Cerebellar nuclear complex (tissue), 1 donor: ENCODE measurements at regions not wholly inside any gene's neighbourhood (a gene's known extent, or its start where the extent isn't known, plus 50 kb on each side); places are given as distances from the start of the nearest gene placed in this dataset.
A peak's percentile ranks its signal among the peaks of the same experiment; 100 is the strongest.
"Not testable (repeated sequence)": the region's sequence is repeated elsewhere in the genome, so short reads cannot be mapped to it uniquely, and the experiment has no call there.

Experiments
- DNase-seq, 2 experiments: peaks; one replicate each; lab custom pipeline; 2025; lab: John Stamatoyannopoulos, UW

DNA sequence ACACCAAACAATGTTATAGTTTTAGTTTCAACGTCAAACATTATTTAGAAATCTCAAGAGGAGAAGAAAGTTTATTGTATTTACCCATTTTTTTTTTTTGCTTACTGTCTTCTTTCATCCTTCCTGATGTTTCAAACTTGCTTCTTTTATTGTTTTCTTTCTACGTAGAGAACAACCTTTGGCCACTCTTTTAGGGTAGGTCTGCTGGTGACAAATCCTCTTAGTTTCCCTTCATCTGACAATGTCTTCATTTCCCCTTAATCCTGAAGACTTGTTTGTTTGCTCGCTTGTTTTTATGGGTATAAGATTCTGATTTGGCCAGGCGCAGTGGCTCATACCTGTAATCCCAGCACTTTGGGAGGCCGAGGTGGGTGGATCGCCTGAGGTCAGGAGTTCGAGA lies 89.1 kb downstream of the RHOU start:
- no peak for DNase-seq

DNA sequence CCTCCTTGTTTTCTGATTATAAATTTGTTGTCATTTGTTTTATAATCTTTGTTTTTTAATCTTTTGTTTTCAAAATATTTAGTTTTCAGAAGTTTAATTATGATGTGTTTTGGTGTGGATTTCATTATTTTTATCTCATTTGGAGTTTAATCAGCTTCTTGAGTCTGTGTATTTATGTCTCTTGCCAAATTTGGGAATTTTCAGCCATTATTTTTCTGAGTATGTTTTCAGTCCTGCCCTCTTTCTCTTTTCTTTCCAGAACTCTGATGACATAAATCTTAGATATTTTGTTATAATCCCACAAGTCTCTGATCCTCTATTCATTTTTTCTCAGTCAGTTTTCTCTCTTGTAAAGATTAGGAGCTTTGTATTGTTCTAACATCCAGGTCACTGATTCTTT lies 89.8 kb downstream of the RHOU start:
- DNase-seq = no peak

DNA sequence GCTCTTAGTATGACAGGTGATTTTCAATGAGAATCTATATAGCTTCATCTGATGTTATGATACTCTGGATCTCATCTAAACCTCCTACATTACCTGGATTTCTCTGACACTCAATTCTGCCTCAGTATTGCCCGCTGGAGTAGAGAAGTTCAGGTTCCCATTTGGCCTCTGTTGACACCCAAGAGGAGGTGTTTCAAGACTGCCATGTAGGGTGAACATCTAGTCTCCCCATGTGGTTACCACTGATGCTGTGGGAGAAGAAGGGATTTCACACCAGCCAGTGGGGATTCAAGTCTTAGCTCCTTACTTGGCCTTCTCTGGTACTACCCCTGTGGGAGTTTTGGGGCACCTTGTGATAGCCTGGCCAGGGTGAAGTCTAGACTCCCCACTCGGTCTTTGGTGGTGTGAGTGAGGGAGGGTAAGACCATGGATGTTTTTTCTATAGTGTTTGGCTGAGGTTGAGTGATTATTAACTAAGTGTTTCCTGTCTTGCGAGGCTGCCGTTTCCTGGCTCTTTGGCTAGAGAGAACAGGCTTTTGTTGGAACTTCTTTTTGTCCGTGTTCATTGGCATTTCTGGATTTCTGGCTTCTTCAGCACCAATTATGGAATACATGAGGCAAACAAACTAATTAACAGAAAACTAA lies 90.7 kb downstream of the RHOU start:
- DNase-seq = no peak

DNA sequence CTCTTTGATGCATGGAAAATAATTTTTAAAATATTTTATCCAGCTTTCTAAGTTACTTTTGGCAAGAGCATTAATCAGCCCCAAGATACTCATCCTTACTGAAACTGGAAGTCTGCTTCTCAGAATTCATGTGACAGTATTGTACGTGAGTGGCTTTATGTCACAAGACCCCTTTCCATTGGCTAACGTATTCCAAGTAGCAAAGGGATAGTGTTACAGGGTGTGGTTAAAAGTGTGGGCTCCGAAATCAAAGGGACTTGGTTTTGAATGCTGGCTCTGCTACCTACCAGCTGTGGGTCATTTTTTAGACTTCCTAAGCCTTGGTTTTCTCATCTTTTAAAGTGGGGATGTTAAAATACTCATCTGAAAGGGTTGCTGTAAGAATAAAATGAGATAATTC lies 91.7 kb downstream of the RHOU start:
- no peak for DNase-seq

DNA sequence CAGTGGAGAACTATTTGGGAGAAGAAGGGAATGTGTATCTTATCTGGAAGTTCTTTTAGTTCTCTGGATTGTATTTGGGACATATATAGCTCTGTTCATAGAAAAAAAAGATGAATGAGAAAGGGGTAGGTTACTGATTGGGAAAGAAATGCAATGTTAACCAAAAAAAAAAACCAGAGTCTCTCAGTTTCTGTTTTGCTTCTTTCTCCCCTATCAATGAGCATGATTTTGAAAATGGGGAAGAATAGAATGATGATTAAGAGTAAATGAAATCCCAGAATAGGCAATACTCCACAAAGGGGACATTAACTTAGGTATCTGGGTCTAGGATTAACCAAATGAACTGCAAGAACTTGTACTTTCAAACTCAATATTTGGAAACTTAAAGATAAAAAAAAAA lies 92.9 kb downstream of the RHOU start:
- no peak for DNase-seq

DNA sequence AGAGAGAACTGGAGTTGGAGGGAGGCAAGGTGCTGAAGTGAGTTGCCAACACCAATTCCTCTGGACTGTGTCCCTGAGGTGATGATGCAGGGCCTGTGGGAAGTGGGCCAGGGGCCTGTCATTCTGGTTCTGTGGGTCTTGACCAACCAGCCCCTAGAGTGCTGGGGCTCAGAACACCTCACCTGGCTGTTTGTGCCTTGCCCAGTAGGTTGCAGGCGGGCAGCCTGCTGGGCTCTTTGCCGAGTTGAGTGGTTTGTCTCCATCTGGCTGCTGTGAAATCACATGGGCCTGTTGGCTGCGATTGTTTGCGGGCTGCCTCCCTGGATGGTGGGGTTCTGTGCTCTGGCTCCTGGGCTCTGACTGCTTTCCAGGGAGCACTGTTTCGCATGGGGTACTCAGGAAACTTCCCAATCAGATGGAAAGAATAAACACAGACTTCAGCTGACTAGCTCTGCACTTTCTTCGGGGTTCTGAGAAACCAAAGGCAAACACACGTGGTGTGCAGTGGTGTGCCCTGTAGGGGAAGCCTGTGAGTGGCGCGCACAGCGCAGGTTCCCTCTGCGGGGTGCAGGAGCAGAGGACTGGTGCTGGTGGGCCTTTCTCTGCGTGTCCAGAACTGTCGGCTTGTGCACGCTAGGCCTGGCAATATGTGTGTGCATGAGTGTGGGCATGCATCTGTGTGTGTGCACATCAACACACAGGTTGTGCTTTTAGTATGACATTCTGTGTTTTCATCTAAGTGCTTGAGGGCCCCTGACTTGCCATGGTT lies 95.1 kb downstream of the RHOU start:
- peak in 1 of 2 experiments; percentile 23 for DNase-seq

DNA sequence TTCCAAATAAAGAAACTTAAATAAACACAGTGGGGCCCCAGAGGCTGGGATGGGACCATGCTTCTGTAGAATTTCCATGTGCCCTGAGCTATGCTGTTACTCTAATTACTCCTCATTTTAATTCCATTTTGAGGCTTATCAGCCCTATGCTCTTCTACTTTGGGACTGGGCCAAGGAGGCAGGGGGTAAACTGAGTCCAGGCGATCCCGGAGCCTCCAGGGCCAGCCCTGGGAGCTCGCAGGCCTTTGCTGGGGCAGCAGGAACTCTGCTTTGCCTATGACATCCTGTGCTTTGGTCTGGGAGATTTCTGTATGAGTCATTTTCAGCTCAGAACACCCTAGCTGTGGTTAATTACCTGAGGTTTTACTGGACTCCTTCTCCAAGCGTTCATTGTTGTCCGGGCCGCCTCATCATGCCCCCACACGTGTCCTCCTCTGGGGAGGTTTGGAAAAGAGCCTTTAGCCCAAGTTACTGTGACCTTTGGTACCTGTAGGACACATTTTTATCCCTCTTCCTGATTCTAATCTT lies 95.7 kb downstream of the RHOU start:
- no peak for DNase-seq

DNA sequence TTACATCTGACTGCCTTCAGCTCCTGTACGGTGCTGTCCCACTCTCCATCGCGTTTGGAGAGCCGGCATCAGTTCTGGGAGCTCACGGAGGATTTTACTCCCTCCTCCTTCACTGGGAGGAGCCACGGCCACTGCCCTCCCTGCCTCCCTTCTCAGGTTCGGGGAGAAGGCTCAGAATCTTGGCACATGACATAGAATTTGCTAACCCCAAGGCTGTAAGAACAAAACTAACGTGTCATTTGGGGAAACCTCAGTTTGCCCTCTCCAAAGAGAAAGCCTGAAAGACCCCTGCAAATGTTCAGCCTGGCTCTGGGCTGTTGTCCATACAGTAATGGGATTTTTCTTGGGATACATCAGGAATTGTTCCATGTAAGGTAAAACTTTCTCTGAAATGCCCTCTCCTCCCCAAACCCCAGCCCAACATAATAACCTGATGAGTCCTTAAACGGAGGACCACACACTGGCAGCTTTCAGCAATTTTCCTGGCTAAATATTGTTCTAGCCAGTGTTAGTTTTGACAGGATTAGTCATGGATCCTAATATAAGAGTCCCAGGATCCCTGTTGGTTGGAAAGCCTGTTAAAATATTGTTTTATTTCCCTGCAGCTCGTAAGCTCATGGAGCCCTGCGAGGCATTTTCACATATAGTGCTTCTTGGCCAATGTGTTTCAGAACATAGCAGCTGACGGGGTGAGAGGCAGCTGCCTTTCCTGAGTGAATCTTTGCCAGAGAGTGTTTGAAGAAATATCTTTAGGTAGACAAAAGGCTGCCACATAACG lies 98.8 kb downstream of the RHOU start:
- no peak for DNase-seq

DNA sequence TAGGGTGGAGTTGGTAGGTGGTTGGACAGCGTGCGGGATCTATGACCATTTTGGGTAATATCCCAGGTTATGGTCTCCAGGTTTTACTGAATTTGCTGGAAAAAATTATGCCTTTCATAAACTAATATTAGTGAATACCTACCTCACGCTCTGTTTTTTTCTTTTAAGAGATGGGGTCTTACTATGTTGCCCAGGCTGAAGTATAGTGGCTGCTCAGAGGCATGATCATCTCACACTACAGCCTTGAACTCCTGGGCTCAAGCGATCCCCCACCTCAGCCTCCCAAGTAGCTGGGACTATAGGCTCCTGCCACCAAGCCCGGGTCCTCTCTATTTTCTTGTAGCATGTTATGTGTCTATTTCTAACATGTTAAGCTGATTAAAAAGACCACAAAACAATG lies 100.2 kb downstream of the RHOU start:
- DNase-seq = no peak

DNA sequence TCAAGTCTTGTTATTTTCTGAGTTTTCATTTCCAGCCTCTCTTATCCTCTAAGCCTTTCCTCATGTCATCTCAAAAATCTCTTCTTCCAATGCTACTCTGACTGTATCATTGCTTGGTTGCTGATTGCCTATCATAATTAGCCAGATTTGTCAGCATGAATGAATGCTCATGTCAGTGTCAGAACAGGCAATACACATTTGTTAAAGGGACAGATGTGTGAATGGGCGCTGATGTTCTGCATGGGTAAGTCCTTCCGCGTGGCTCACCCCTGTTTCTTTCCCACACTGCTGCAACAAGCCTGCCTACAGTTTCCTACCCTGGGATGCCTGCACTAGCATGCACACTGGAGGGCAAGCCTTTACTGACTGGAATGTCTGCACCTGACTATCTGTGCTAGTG lies 100.6 kb downstream of the RHOU start:
- DNase-seq = no peak

DNA sequence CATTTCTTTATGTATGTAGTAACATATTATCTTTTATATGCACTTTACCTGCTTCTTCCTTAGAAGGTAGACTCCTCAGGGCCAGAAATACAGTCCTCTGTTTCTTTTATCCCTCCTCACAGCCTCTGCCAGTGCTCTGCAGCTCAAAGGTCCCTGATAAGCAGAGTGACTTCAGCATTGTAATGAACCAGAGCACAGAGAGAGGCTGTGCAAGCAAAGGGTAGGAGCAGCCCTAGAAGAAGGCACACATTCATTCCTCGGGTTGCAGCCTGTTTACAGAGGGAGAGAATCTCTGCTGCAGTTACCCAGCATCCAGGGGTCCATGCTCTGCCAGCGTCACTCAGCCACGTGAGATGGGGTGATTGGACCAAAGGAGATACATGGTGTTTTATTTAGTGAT lies 101.1 kb downstream of the RHOU start:
- no peak for DNase-seq

DNA sequence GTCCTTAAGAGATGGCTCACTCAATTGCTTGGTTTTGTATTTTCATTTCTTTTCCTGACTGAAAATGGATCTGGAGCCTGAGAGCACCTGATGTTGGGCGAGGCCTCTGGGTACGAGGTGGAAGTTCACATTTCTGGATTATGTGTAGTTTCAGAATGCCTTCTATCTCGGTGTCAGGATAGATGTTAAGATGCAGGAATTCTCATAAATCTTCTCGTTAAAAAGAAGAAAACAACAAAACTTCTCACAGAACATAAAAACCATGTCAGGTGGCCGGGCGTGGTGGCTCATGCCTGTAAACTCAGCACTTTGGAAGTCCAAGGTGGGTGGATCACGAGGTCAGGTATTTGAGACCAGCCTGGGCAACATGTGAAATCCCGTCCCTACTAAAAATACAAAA lies 101.8 kb downstream of the RHOU start:
- no peak for DNase-seq

DNA sequence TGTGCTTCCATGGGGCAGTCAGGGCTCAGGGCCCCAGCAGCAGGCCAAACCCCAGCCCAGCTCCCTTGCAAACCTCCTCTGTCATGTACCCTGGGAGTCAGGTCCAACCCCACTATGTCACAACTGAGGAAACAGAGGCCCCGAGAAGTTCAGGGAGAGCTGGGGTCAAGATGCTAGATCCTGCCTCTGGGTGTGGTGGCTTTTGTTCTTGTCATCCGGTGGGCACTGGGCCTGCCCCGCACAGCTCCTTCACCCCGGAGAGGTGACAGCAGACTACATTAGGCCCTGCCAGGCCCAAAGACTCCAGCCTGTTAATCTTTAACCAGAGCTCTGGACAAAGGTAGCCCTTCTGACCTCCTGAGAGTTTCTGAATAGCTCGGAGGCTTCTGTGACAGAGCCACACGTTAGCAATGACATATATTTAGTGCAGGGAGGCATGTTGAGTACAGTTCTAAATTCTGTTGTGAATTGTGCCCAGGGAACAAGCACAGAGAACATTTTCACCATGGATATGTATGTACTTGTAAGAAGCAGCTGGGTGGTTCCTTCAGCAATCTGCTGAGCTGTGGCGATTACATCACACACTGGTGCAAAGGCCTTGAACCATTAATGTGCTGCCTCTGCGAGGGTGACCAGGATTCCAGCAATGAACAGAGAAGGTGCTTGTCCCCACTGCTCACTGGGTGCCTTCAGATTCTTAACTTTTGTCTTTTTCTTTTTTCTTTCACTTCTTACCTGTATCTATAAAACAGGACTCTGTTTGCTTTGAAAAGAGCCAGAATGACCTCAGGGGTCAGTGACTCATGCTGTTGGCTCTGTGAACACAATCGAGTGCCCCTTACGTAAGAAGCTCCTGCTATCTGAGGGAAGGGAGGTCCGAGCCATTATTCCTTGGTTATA lies 102.8 kb downstream of the RHOU start:
- no peak for DNase-seq

DNA sequence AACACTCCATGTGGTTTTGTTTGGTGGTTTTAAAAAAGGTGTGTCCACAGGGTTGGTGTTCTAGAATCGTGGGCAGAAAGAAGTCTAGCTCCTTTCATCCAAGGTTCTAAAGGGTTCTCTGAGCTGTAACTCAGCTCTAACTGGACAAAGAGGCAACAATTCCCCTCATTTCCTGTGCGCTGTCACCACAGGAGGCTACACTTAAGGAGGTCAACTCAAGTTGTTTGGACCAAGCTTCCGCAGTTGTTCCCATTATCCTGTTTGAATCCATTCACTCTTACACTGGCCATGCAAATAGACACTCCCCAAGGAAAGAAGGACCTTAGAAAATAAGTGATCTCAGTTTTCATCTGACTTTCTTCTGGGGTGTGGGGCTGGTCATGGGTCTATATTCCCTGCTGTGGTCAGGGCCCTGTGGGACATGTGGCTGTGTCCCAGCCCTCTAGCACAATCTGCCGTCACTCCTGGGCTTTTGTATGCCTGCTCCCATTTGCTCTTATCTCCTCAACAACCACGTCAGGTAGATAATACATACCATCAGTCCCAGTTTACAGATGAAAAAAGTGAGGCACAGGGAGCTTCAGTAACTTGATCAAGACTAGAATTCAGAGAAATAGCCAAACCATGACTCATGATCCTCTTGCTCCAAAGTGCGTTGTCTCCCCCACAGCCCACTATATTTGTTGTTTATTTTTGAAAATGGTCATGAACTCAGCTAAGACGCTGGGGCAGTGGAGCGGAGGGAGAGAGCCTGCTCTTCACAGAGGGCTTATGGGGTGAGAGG lies 103.6 kb downstream of the RHOU start:
- no peak for DNase-seq

DNA sequence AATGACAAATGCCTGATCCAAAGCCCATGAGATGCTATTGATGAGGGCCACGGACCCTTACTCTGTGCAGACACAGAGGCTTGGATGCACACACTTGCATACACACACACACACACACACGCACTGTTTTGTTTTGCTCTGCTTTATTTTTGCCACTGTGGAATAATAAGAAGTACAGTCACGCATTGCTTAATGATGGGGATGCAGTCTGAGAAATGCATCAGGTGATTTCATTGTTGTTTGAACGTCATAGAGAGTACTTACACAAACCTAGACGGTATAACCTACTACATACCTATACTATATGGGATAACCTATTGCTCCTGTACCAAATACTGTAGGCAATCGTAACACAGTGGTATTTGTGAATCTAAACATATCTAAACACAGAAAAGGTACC lies 104.4 kb downstream of the RHOU start:
- DNase-seq = no peak

DNA sequence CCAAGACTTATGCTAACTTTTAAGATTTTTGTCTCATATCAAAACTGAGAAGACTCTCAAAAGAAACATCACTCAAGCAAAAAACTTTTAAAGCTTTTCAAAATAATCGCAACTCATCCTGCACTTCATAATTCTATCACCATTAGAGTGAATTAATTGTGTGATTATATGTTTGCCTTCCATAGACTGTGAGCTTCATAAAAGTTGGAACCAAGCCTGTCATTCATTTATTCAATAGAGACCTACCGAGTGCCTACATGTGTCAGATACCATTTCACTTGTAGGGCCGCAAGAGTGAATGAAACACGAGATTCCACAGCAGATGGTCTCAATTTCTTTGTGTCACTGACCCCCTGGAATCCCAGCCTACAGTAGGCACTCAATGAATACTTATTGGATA lies 106.4 kb downstream of the RHOU start:
- DNase-seq = no peak

DNA sequence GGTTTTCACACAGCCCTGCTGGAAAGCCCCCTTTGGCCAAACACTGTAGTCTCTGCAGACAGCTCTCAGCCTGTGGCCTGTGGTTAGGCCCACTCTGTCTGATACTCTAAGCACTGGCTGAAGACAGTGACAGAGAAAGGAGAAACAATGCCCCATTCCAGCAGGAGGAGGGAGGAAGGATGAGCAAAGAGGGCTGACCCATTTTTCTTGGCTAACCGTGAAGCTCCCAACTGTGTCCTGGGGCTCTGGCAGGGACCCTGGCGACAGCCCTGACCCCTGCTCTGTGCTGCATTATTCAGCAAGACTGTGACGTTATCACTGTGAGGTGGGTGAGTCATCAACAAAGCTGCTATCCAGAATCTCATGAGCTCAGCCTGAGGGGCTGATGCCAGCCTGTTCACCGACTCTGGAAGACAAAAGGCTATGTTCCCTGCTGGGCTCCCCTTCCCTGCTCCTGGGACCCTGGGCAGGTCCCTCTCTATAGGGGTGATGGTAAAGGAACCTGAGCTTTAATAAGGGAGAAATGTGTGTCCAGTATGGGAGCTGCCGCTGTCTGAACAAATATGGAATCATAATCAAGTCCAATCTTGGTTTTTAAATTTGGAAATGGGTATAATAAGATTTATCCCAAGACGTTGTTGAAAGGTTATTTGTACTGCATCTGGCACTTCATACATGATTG lies 107.0 kb downstream of the RHOU start:
- DNase-seq = no peak

DNA sequence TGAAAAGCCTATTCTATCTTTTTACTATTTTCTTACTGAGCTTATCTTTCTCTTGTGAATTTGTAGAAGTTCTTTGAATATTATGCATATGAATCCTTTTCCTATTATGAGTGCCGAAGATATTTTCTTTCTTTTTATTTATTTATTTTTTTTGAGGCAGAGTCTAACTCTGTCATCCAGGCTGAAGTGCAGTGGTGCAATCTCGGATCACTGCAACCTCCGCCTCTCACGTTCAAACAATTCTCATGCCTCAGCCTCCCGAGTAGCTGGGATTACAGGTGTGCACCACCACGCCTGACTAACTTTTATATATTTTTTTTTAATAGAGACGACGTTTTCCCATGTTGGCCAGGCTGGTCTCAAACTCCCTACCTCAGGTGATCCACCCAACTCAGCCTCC lies 109.8 kb downstream of the RHOU start:
- no peak for DNase-seq

DNA sequence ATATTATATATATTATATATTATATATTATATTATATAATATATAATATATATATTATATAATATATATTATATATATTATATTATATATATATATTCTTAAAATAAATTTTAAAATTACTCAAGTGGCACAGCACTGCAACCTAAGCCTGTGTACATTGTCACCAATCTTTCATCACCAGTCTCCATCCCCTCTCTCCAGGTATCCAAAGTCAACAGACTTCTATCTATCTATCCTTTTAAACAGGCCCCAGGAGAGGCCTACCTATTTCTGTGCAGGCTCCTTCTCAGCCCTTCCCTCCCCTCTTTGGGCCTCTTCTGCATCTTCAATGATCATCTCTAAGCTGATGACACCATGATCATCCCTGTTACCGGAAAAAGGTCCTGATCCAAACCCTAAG lies 111.7 kb downstream of the RHOU start:
- no peak for DNase-seq

DNA sequence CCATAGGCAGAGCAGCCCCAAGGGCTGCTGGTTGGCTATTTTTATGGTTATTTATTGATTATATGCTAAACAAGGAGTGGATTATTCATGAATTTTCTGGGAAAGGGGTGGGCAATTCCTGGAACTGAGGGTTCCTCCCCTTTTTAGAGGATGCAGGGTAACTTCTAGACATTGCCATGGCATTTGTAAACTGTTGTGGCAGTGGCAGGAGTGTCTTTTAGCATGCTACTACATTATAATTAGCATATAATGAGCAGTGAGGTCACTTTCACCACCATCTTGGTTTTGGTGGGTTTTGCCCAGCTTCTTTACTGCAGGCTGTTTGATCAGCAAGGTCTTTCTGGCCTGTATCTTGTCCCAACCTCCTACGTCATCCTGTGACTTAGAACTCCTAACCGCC lies 112.2 kb downstream of the RHOU start:
- DNase-seq = not testable (repeated sequence)
